Bone marrow (tissue), 2 donors: ENCODE measurements at regions not wholly inside any gene's neighbourhood (a gene's known extent, or its start where the extent isn't known, plus 50 kb on each side); places are given as distances from the start of the nearest gene placed in this dataset.

Source experiments
- DNase-seq, 2 donors: peaks; one replicate each; lab custom pipeline; 2025; lab: John Stamatoyannopoulos, UW

DNA sequence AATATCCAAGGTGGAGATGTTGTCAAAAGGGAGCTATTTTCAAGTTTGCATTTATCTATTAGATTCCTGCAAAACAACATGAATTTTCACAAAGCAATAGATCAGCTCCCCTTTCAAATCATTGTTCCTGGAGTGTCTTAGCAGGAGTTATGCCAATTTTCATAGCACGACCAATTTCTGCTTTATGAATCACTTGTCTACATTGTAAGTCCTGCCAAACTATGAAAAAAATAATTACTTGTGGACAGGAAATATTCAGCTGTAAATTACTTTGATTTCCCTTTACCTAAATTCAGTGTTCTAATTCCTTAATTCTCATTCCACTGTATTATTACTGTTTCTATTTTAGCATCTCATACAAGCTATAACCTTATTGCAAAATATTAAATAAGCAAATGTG is 1289.6 kb downstream of the NSUN3 start:
- DNase-seq = no peak

DNA sequence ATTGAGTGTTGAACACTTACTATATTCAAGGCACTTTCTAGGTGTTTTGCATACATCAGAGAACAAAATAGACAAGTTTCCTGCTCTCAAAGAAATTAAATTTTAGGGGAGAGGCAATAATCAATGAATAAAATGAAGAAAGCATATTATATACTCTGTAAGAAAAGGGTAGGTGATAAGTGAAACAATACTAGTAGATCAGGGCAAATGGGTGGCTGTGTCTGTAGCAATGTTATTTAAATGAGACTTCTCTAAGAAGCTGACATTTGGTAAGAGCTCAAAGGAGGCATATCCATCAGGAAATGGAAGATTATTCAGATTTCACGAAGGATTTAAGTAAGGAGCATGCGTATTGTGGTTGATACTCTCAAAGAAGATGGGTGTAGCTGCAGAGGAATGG is 1291.6 kb downstream of the NSUN3 start:
- DNase-seq = no peak

DNA sequence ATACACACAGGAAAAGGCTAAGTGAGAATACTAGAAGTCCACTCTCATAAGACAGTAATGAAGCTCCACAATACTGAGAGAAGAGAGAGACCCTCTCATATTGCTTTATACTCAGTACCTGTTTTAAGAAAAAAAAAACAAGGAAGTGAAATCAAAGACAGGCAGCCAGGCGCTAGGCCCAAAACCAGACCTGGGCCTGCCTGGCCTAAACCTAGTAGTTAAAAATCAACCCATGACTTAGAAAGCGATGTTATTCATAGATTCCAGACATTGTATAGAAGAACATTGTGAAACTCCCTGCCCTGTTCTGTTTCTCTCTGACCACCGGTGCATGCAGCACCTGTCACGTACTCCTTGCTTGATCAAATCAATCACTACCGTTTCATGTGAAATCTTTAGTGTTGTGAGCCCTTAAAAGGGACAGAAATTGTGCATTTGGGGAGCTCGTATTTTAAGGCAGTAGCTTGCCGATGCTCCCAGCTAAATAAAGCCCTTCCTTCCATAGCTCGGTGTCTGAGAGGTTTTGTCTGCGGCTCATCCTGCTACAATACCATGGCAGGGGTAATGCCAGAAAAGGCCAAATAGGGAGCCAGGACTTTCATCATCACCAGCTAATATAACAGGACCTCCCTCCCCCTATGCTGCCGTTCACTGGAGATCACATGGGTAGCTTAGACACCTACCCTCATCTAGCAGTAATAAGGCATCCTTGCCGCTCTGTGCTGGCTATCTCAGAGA is 1294.1 kb downstream of the NSUN3 start:
- no peak for DNase-seq

DNA sequence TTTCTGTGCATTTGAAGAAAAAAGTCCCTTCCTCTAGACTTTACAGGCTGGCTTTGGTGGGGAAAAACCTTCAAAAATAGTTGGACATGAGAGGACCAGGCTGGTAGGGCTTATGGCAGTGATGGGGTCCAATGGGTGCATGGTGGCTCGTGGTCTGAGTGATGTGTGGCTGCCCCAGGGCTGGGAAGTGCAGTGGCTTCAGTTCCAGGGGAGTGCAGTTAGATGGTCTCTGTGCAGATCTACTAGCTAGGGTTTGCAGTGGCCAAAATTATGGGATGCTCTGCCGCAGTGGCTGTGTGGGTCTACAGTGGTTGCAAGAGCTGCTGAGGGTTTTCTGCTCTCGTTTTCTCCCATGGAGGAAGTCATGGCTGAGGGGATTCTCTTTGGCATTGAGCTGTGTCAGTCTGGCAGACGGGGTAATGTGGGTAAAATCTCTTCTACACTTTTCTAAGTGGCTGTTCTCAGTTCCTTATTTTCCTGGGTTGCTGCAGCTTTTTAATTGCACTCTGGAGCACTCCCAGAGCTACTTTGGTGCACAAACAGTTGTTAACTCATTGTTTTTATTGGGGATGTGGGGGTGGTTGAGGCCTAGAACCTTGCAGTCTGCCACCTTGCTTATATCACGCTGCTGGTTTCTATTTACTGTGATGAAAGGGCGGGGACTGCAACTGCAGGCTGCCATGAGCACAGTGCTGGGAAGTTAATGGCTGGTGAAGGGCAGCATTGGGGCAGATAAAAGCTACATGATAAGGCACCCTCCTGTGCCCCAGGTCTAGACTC is 1324.6 kb downstream of the NSUN3 start:
- no peak for DNase-seq

DNA sequence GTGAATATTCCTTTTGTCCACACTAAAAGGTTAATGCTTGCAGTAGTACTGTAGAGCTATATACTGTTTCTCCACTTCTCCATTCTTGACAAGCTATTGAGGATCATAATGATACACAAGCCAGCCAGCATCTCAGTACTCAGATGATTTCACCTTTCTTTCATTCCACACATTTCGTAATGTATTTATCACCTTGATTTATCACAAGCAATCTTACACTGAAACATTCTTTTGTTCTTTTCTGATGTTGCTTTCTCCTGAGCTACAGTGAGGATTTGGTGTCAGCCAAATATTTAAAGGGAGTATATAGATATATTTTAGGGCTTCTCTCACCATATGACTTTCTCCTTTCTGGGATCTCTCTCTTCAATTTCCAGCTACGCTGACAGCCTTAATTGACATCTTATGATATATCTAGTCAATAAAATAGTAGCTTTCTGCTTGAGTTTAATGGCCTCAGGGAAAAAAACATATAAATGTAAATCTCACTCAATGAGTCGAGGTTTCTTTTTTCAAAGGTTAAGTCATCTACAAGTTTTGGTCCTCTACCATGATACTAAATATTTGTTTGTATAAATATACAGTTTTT is 1327.0 kb downstream of the NSUN3 start:
- no peak for DNase-seq

DNA sequence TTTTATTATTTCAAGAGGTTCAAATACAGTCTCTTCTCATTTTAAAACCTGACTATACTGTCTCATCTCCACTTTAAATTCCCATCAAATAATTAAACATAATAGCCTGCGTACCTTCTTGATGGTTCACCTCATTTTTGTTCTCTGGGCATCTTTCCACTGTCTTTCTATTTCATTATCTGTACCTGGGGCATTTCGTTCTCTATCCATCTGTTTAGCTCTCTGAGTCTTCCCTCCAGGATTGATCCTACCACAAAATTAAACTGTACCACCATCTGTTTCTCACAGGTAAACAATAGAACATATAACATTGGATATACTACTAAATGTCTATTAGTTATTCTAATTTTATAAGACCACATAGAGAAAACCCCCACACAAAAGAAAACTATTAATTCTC is 1331.4 kb downstream of the NSUN3 start:
- DNase-seq = no peak

DNA sequence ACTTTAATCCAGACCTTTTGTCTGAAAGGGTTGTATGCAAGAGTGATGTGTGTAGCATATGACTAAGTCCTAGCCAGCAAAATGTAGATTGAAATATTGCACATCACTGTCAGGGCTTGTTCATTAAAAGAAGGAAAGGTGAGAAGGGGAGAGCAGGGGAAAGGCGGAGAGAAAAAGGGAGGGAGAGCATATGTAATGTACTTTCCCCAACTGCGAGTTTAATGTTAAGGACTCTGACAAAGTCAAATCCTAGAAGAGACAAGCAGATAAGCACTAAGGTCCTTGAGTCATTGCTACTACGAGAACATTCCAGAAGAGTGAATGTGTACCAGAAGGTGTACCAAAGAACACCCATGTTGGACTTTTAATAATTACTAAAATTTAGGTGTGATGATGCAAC is 1336.7 kb downstream of the NSUN3 start:
- no peak for DNase-seq

DNA sequence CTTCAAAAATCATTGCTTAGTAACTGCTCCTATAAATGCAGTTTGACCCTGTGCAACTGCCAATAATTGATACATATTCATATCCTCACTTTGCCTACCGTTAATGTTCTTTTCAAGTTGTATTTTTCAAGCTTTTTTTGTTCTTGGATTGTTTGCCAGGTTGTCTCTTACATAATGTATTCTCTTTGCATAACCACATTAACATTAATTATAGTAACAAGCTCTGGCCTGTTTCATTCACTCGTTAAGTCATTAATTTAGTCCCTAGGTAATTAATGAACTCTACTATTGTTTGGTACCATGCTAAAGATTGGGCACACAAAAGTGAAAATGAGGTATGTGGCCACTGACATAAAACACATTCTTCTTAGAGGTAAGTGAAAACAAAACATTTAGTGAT is 1338.8 kb downstream of the NSUN3 start:
- DNase-seq = no peak

DNA sequence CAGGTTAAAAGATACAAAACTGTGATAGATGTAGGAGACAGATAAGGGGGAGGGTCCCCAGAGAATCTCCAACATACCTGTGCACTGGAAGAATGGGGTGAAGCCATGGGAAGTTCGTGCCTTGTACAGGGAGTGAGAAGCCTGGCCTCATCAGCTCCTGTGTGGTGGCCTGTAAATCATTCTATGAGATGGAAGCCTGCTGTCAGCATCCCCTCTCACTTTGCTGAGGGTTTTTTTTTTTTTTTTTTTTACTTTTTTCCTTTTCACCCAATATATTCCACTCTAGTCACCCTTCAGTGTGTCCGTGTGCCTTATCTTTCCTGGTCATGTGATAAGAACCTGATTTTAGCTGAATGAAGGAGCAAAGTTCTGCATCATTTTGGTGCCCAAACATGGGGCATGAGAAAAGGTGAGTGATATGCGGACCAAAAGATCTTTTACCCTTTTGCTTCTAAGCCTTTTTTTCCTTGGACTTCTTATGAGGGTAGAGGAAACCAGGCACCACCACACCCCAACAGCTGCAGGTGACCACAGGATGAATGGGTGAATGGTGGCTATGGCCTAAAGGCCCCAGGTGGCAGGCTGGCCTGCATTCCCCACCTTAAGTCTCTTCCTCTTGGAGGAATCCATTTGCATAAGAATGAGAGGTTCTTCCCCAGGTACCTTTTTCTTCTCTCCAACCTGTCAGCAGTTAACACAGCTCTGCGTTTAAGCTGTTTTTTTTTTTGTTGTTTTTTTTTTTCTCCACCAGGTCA is 1345.0 kb downstream of the NSUN3 start:
- no peak for DNase-seq

DNA sequence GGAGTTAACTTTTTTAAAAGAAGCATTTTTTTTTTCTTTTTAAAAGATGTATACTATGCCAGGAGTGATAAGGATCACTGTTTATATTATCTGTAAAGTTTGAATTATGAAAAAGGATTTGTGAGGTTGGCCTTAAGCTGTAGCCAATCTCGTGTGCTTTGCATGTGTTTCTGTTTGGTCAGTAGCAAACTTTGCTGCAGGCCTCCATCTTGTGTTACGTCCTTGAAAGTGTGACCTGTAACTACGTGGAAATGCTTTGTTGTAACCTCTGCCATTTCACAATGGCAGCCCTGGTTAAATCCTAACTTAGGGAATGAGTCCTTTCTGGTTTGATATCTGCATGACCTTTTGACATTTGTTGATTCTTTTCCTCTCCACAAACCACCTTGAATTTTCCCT is 1345.6 kb downstream of the NSUN3 start:
- DNase-seq = no peak

DNA sequence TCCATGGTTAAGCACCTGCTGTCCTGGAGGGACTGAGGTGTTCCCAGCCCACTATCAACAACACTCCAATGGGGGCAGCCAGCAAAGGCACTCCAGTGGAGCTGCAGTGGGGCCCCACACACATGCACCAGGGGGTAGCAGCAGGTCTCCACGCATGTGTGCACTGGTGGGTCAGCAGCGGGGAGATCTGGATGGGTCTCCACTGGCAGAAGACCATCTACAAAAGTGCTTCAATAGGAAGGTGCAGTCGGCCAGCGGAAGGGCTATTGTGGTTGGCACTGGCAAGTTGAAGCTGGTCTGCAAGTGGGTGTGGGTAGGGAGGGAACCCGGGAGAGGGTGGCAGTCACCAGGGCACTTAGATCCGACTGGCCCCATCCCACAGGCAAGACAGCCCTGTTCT is 1355.4 kb downstream of the NSUN3 start:
- no peak for DNase-seq

DNA sequence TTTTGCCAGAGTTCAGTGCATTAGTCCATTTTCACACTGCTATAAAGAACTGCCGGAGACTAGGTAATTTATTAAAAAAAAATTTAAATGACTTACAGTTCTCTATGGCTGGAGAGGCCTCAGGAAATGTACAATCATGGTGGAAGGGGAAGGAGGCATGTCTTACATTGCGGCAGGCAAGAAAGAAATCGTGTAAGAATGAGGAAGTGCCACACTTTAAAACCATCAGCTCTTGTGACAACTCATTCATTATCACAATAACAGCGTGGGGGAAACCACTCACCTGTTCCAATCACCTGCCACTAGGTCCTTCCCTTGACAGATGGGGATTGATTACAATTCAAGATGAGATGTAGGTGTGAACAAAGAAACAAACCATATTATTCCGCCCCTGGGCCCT is 1361.4 kb downstream of the NSUN3 start:
- no peak for DNase-seq

DNA sequence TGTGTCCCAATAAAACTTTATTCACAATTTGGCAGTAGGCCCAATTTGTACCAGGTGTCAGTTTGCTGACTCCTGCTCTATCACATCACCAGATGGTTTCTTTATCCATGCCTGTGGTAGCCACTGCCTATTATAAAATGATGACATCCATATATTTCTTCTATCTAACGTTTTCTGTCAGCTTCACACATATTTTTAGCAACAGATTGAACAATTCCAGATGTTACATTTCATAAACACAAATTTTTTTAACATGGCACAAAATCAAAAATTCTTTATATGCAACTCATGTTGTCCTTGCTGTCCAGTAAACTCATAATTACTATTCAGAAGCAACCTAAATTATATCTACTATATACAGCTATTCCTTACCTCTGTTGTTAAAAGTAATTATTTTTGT is 1371.6 kb downstream of the NSUN3 start:
- no peak for DNase-seq

DNA sequence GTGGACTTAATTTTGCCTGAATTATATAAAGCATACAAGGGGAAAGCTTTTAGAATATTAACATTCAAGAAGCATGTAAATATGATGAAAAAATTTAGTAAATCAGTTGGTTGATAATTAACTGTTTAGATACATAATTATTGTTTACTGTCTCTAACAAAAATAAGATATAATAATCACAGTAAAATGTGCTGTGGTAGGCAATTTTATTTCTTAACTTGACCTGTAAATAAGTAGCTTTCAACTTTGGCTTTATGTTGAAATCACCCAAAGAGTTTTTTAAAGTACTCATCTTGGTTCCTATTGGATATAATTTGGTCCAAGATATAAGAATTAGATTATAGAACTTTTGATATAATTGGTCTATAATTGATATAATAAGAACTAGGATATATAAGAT is 1374.5 kb downstream of the NSUN3 start:
- DNase-seq = no peak

DNA sequence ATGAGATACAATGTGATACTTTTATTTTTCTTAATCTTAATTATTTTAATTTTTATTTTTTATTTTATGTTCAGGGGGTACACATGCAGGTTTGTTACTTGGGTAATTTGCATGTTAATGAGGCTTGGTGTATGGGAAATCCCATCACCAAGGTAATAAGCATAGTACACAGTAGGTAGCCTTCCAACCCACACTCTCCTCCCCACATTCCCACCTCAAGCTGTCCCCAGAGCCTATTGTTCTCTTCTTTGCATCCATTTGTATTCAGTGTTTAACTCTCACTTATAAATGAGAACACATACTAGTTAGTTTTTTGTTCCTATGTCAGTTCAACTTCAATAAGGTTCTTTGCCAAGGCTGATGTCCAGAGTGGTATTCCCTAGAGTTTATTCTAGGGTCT is 1375.4 kb downstream of the NSUN3 start:
- DNase-seq = no peak

DNA sequence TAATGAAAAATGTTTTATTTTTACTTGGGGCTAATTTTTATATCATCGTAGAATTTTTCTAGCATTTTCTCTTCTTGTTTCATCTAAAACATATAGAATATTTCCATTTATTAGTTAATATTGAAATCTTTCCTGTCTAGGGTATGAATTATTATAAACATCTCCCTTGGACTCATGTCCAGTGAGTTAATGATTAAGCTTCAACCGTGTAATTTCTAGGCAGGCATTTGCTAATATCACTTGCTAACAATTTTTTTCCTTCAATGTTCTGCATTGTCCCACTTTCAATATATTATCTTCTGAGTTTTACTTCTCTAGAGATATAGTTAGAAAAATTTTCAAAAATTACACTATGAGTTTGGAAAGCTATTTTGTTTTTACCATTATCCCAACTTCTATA is 1371.6 kb upstream of the EPHA6 start:
- no peak for DNase-seq

DNA sequence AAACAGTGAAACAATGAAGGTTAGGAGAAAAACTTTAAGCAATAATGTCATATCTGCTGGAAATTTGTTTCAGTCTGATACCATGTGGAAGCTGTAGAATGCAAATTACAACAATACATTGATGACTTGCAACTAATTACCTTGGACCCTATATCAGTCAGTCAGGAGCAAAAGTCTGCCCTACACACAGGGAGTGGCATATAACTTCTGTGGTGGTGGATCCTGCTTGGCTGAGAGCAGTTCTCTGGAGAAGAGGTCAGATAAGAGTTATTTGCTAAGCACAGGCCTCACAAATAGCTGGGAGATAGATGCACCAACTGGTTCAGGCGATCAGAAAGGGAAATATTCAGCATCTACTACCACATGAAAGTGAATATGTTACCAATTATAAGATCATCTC is 1364.6 kb upstream of the EPHA6 start:
- no peak for DNase-seq

DNA sequence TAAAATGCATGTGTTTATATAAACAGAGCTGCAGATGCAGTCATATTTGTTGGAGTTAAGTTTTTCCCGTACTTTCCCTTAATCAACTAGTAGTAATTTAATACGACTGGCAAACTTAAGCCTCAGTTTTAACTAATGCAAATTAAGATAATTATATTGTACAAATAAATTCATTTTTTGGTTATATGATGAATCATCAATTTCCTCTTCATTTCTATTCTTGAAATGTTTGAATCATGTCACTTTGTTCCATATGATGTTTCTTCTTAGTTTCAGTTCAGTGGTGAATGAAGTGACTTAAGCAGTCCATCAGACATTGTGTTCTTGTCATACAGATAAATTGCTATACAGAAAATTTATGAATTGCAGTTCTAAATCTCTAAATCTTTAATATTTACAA is 1361.2 kb upstream of the EPHA6 start:
- no peak for DNase-seq

DNA sequence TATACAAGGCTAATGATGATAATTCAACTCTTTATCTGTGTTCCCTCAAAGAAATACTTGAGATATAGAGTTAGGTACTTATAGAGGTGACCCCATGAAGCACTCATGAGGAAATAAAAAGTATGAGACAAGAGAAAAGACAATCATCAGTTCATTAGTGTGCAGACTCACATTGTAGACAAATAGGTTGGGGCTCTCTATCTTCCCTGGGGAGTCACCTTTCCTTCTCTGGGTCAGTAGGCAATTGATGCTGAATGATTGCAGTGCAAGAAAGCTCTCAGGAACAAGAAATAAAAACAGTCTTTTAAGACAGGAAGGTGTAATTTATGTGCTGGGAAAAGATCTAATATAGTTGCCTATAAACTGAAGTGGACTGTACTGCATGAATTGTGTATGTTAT is 1357.6 kb upstream of the EPHA6 start:
- no peak for DNase-seq

DNA sequence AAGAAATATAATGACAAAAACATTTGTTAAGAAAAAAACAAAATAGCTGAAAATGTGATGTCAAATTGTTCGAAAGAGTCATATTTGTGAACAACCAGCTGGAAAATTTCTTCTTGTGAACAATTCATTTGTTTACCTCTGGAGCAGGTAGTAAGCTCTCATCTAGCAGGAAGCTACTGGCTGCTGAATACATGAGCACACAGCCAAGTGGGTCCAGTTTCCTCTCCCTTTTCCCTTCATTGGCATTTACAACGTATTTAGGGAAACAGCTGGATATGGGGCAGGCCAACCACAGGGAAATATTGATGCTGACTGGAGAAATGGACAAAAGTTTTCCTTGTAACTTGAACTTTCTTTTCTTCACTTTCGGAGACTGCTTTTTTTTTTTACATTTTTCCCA is 1354.7 kb upstream of the EPHA6 start:
- no peak for DNase-seq

DNA sequence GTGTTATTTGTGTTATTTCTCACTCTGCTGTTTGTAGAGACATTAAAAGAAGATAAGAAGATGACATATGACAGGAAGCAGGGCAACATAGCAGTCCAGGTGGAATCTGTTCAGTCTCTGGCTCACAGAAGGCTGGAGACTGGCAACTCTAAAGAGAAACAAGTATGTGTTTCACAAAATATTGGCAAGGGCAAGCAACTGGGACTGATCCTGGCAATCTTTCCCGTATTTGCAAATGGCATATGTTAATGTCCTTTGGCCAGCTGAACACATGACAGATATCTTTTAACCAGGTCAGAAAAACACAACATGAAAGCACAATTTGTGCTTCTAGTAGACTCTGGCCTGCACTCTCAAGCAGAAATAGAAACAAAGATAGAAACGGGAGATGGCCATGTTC is 1354.1 kb upstream of the EPHA6 start:
- DNase-seq = no peak

DNA sequence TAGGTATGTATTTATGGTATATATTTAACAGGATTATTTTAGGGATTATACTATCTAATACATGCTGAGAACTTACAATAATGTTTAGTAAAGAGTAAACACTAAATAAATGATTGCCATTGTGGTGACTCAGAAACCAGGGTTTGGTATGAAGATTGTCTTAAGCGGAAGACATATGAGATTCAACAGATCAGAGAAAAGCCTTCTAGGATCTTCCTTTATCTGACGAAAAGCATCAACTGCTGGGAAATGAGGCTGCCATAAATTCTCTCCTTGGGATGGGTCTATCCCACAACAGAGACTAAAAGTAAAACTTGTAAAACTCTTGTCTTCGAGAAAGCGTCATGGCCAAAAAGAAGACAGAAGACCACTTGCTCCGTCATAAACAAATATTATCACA is 1352.2 kb upstream of the EPHA6 start:
- DNase-seq = no peak

DNA sequence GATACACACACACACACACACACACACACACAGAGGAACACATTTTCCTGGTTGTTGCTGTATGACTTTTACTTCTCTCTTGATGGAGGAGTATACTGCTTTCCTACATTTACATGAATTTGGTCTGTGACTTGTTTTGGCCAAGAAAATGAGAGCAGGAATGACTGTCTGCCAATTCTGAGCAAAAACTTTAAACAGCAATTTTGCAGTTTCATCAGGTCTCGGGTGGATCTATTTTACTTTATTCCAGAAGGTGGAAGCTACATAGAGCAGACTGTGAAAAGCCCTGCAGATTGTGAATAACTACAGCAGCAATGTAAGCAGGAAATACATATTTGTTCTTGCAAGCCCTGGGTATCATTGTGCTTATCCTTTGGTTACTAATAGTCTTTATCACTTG is 1350.0 kb upstream of the EPHA6 start:
- DNase-seq = no peak
